ENCODE measurements at regions not wholly inside any gene's neighbourhood (a gene's known extent, or its start where the extent isn't known, plus 50 kb on each side); places are given as distances from the start of the nearest gene placed in this dataset.
"Not testable (repeated sequence)": the region's sequence is repeated elsewhere in the genome, so short reads cannot be mapped to it uniquely, and the experiment has no call there.

DNA sequence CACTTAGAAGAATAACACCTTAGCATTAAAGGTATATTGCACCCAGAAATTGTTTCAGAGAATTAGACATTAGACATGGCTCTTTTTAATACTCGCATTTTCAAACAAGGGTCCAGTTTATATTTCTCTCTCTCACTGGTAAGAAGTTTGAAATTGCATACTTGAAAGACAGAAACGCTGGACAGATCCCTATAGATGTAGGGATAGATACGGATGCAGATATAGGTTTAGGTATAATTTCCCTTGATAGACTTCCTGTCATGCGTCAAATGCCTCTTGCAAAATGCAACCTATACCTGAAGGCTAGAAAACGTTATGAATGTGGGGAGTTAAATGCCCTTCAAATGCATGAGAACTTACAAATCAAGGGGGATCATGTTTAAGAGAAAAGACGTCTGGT, 99.4 kb upstream of the BCL6 start:
- no peaks in the 10 kb centered on the region for H3K9me3 ChIP-seq (ENCODE audit: control insufficient read depth, low read length)
- no peaks in the 10 kb centered on the region for H3K4me1 ChIP-seq (ENCODE audit: control insufficient read depth, insufficient read depth, low read length)
- no peaks in the 10 kb centered on the region for H3K36me3 ChIP-seq (ENCODE audit: control insufficient read depth, insufficient read depth, low read length)
- no peak overlapping the region for H3K4me3 ChIP-seq (ENCODE audit: low read length)
- H3K9ac ChIP-seq (ENCODE audit: low read length): no peak overlapping the region
- H3K27me3 ChIP-seq (ENCODE audit: control insufficient read depth, insufficient read depth, low read length): no peaks in the 10 kb centered on the region

DNA sequence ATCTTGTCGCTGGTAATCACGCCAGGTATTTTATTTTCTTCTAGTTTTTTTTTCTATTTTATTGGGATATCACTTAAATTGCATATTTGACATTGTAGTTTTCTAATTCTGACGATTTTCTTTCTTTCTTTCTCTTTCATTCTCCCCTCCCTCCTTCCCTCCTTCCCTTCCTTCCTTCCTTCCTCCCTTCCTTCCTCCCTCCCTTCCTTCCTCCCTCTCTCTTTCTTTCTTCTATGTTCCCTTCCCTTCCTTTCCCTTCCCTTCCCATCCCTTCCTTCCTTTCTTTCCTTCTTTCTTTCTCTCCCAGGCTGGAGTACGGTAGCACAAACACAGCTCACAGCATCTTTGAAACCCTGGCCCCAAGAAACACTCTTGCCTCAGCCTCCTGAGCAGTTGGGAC, 100.6 kb upstream of the BCL6 start:
- no peak overlapping the region for H3K4me3 ChIP-seq (ENCODE audit: low read length)
- H3K4me1 ChIP-seq (ENCODE audit: control insufficient read depth, insufficient read depth, low read length): peaks cover 5% of the 10 kb centered on the region
- H3K9ac ChIP-seq (ENCODE audit: low read length): no peak overlapping the region
- no peaks in the 10 kb centered on the region for H3K9me3 ChIP-seq (ENCODE audit: control insufficient read depth, low read length)
- H3K27me3 ChIP-seq (ENCODE audit: control insufficient read depth, insufficient read depth, low read length): no peaks in the 10 kb centered on the region
- H3K36me3 ChIP-seq (ENCODE audit: control insufficient read depth, insufficient read depth, low read length): no peaks in the 10 kb centered on the region

DNA sequence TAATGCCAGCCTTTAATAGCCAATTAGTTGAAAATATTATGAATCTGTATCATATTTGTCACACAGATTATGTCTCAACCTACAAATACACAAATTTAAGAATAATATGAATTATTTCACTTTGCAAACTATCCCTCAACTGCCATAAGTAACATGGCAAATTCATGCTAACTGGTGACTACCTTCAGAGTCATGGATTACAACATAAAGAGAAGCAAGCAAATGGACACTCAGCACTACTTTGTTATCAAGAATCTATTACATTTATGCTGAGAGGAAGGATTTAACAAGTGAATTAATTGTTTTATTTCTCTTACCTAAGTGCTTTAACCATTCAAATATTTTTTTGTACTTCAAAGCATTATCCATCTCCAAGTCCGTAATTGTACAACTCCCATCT, 103.1 kb upstream of the BCL6 start:
- no peaks in the 10 kb centered on the region for H3K9me3 ChIP-seq (ENCODE audit: control insufficient read depth, low read length)
- peaks cover 5% of the 10 kb centered on the region for H3K4me1 ChIP-seq (ENCODE audit: control insufficient read depth, insufficient read depth, low read length)
- no peaks in the 10 kb centered on the region for H3K36me3 ChIP-seq (ENCODE audit: control insufficient read depth, insufficient read depth, low read length)
- H3K27me3 ChIP-seq (ENCODE audit: control insufficient read depth, insufficient read depth, low read length): no peaks in the 10 kb centered on the region
- H3K4me3 ChIP-seq (ENCODE audit: low read length): no peak overlapping the region
- H3K9ac ChIP-seq (ENCODE audit: low read length): no peak overlapping the region

DNA sequence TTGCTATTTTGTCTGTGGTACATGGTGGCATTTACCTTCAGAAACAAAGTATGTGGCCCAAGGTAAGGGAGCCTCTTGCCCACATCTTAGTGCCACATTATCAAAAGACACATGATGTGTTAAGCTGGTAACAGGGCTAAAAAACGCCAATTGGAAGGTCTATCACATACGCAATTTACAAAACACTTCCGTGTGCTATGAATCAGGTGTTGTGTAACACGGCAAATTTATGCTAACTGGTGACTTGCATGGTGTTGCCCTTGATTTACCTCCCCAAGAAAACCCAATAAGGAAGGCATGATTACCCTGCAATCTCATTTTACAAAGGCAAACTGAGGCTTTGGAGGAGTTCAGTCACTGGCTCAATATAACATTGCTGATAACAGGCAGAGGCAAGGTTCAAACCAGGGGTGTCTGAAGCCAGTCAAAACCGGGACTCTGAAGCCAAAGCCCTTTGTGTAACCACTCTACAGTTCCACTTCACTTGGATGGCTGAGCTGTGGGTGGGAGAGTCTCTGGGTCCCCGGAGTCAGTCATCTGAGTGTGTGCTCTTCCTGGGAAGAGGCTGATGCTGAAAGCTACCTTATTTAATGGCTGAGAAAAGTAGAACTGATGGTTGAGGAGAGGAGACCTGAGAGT, 103.9 kb upstream of the BCL6 start:
- no peaks in the 10 kb centered on the region for H3K9me3 ChIP-seq (ENCODE audit: control insufficient read depth, low read length)
- peaks cover 5% of the 10 kb centered on the region for H3K4me1 ChIP-seq (ENCODE audit: control insufficient read depth, insufficient read depth, low read length)
- no peaks in the 10 kb centered on the region for H3K36me3 ChIP-seq (ENCODE audit: control insufficient read depth, insufficient read depth, low read length)
- no peak overlapping the region for H3K4me3 ChIP-seq (ENCODE audit: low read length)
- no peak overlapping the region for H3K9ac ChIP-seq (ENCODE audit: low read length)
- H3K27me3 ChIP-seq (ENCODE audit: control insufficient read depth, insufficient read depth, low read length): no peaks in the 10 kb centered on the region

DNA sequence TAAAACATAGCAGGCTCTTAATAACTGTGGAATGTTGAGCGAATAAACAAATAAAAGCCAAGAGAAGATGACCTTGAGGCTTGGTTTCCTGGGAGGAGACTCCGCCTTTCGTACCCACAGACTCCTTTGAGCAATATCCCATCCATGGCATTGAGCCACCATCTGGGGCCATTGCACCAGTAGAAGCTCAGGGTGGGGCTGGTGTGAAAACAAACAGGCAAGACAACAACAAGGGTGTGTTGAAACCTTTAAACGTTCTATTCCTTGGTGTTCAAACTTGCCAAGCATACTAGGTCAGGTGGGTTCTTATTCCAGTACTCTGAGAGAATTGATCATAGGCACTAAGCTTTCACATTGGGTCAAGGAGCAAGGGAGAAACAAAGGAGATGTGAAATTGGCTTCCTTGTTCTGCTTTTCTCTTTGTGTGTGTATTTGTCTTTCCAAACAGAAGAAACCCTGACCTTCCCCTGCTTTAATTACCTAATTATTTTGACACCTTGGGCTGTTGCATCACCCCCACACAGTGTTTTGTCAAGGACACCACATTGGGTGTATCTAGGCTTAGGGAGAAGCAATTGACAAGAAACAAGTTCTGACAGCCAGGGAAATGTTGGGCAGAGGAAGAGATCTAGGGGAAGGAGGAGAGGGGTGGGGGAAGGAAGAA, 105.1 kb upstream of the BCL6 start:
- no peaks in the 10 kb centered on the region for H3K27me3 ChIP-seq (ENCODE audit: control insufficient read depth, insufficient read depth, low read length)
- H3K36me3 ChIP-seq (ENCODE audit: control insufficient read depth, insufficient read depth, low read length): no peaks in the 10 kb centered on the region
- H3K4me3 ChIP-seq (ENCODE audit: low read length): no peak overlapping the region
- no peak overlapping the region for H3K9ac ChIP-seq (ENCODE audit: low read length)
- no peaks in the 10 kb centered on the region for H3K9me3 ChIP-seq (ENCODE audit: control insufficient read depth, low read length)
- peaks cover 5% of the 10 kb centered on the region for H3K4me1 ChIP-seq (ENCODE audit: control insufficient read depth, insufficient read depth, low read length)

DNA sequence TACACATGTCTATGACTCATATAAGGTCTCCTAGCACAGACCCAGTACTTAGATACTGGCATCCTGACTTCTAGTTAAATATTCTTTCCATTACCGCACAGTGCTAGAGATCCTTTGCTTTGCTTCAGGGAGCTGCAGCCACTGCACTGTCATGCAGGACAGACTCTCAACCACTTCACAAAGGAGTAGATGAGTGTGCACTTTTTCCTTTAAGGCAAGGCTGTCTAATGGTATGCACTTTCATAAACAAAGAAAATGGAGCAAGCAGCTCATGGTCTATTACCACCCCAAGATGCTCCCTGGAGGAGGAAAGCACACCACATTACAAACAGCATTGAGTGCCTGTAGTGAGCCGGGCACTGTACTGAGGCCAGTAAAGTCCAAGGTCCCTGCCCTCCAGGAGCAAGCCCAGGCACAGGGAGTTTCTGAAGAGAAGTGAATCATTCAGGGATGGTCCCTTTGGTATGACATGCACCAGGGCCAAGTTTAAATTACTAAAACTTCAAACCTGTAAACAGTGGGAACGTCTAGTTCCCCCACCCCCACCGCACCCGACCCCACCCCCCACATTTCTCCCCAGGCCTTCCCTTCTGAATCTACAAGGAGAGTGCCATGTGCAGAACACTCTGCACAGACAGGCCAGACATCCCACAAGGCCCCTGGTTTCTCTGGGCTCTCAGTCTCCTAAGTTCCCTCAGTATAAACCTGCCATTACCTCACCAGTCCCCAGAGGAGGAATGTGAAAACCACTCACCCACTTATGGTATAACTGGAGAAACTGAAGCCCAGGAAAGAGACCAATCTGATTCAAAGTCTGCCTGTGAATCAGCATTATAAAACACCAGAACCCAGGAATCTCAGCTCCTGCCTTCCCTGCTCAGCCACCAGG, 107.8 kb upstream of the BCL6 start:
- no peaks in the 10 kb centered on the region for H3K36me3 ChIP-seq (ENCODE audit: control insufficient read depth, insufficient read depth, low read length)
- H3K9me3 ChIP-seq (ENCODE audit: control insufficient read depth, low read length): no peaks in the 10 kb centered on the region
- H3K27me3 ChIP-seq (ENCODE audit: control insufficient read depth, insufficient read depth, low read length): no peaks in the 10 kb centered on the region
- H3K4me1 ChIP-seq (ENCODE audit: control insufficient read depth, insufficient read depth, low read length): peaks cover 5% of the 10 kb centered on the region
- no peak overlapping the region for H3K4me3 ChIP-seq (ENCODE audit: low read length)
- no peak overlapping the region for H3K9ac ChIP-seq (ENCODE audit: low read length)

DNA sequence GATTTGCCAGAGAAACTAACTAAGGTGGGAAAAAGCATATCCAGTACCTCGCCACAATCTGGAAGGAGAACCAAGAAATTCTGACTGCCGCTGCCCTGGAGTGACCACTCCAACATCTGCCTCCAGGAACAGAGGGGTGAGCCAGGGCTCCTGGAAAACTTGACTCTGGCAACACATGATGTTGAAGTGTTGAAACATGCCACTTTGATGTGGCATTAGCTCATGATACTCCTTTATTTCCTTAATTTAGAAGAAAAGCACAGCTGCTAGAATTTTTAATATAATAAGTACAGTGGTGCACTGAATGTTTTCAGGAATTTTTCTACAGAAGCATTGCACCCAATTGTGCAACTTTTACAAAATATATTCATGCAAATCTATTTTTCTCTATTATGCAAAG, 109.9 kb upstream of the BCL6 start:
- peaks cover 4% of the 10 kb centered on the region for H3K27me3 ChIP-seq (ENCODE audit: control insufficient read depth, insufficient read depth, low read length)
- peaks cover 5% of the 10 kb centered on the region for H3K4me1 ChIP-seq (ENCODE audit: control insufficient read depth, insufficient read depth, low read length)
- H3K36me3 ChIP-seq (ENCODE audit: control insufficient read depth, insufficient read depth, low read length): no peaks in the 10 kb centered on the region
- no peak overlapping the region for H3K9ac ChIP-seq (ENCODE audit: low read length)
- H3K9me3 ChIP-seq (ENCODE audit: control insufficient read depth, low read length): no peaks in the 10 kb centered on the region
- H3K4me3 ChIP-seq (ENCODE audit: low read length): no peak overlapping the region

DNA sequence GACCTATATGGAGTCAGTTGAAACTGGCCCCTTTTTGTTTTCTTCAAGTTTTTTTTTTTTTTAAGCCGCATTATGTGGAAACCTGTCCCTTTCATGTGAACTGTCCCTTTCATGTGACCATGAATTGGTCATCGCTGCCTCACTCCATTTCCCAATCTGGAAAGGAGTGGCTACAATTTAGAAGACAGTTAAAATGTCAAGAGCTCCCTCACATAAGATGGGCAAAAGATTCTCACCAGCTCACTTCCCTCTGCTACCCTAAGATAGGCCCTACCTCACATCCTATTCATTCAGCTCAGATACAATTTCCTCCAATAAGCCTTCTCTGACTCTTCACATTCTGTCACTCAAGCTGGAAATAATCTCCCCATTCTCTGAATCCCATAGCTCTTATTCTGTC, 111.3 kb upstream of the BCL6 start:
- Histone ChIP-seq H3K9ac (ENCODE audit: low read length) (no peak overlapping the region), H3K4me1 (ENCODE audit: control insufficient read depth, insufficient read depth, low read length) (no peaks in the 10 kb centered on the region), H3K36me3 (ENCODE audit: control insufficient read depth, insufficient read depth, low read length) (no peaks in the 10 kb centered on the region), H3K9me3 (ENCODE audit: control insufficient read depth, low read length) (no peaks in the 10 kb centered on the region), H3K27me3 (ENCODE audit: control insufficient read depth, insufficient read depth, low read length) (peaks cover 4% of the 10 kb centered on the region), H3K4me3 (ENCODE audit: low read length) (no peak overlapping the region)

DNA sequence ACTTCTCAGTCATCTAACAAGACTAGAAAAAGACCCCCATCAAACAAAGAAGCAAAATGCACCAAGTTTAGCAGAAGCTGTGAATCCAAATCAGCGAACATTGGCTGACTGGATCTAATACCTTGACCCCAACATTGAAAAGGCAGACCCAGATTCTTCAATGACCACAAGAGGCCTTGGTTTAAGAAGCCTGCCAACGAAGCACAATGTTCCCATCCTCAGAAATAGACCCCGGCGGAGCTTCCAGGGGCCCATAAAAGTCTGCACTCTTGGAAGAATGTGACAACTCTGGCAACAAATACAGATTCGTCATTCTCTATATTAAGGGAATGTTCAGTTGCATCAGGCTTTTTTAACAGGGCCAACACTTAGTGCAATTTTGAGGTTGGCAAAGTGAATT, 112.8 kb upstream of the BCL6 start:
- H3K4me1 ChIP-seq (ENCODE audit: control insufficient read depth, insufficient read depth, low read length): no peaks in the 10 kb centered on the region
- no peaks in the 10 kb centered on the region for H3K9me3 ChIP-seq (ENCODE audit: control insufficient read depth, low read length)
- no peaks in the 10 kb centered on the region for H3K36me3 ChIP-seq (ENCODE audit: control insufficient read depth, insufficient read depth, low read length)
- no peak overlapping the region for H3K9ac ChIP-seq (ENCODE audit: low read length)
- no peak overlapping the region for H3K4me3 ChIP-seq (ENCODE audit: low read length)
- H3K27me3 ChIP-seq (ENCODE audit: control insufficient read depth, insufficient read depth, low read length): peaks cover 4% of the 10 kb centered on the region

DNA sequence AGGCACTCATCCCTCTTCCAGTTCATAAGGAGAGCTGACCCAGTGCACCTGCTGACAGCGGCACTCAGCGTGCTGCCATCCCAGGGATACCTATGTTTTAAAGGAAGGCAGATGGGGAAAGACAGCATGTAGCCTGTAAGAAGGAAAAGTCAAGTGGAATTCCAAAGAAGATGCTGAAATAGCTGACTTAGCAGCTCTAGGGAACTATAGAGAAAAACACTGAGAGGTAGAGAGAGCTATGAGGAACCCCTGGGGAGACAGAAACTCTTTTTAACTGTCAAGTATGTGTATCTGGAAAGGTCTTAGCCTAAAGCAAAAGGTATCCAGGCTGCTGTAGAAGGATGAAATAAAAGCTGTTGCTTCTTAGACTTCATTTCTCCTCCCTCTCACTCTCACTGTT, 113.4 kb upstream of the BCL6 start:
- H3K4me1 ChIP-seq (ENCODE audit: control insufficient read depth, insufficient read depth, low read length): no peaks in the 10 kb centered on the region
- H3K36me3 ChIP-seq (ENCODE audit: control insufficient read depth, insufficient read depth, low read length): no peaks in the 10 kb centered on the region
- H3K9me3 ChIP-seq (ENCODE audit: control insufficient read depth, low read length): no peaks in the 10 kb centered on the region
- no peak overlapping the region for H3K4me3 ChIP-seq (ENCODE audit: low read length)
- peaks cover 4% of the 10 kb centered on the region for H3K27me3 ChIP-seq (ENCODE audit: control insufficient read depth, insufficient read depth, low read length)
- no peak overlapping the region for H3K9ac ChIP-seq (ENCODE audit: low read length)

DNA sequence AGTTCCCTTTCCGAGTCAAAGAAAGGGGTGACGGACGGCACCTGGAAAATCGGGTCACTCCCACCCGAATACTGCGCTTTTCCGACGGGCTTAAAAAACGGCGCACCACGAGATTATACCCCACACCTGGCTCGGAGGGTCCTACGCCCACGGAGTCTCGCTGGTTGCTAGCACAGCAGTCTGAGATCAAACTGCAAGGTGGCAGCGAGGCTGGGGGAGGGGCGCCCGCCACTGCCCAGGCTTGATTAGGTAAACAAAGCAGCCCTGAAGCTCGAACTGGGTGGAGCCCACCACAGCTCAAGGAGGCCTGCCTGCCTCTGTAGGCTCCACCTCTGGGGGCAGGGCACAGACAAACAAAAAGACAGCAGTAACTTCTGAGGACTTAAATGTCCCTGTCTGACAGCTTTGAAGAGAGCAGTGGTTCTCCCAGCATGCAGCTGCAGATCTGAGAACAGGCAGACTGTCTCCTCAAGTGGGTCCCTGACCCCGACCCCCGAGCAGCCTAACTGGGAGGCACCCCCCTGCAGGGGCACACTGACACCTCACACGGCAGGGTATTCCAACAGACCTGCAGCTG, 117.5 kb upstream of the BCL6 start:
- not testable (repeated sequence) for H3K4me3 ChIP-seq (ENCODE audit: low read length); H3K9ac ChIP-seq (ENCODE audit: low read length); H3K9me3 ChIP-seq (ENCODE audit: control insufficient read depth, low read length); H3K4me1 ChIP-seq (ENCODE audit: control insufficient read depth, insufficient read depth, low read length); H3K36me3 ChIP-seq (ENCODE audit: control insufficient read depth, insufficient read depth, low read length); H3K27me3 ChIP-seq (ENCODE audit: control insufficient read depth, insufficient read depth, low read length)

Measured in mucosa of stomach (tissue), 1 donor.